H54 (cell line): ENCODE measurements at regions not wholly inside any gene's neighbourhood (a gene's known extent, or its start where the extent isn't known, plus 50 kb on each side); places are given as distances from the start of the nearest gene placed in this dataset.
"Not testable (repeated sequence)": the region's sequence is repeated elsewhere in the genome, so short reads cannot be mapped to it uniquely, and the experiment has no call there.

Experiments used
- DNase-seq: peaks from one replicate; pipeline ENCODE4 v3.0.0; 2011; ENCODE audit warnings: low spot score, mixed read lengths; ENCODE audit not compliant: insufficient read length
- FAIRE-seq: peaks from 3 replicates; lab custom pipeline; 2011; peaks lifted over from hg19 to GRCh38; lab: Jason Lieb, UNC
- POLR2A ChIP-seq: IDR thresholded peaks from 2 replicates; pipeline ENCODE4 v1.6.1; 2011; ENCODE audit warnings: low read depth, mild to moderate bottlenecking, low read length

- no peak for FAIRE-seq
- TF ChIP-seq POLR2A: no peak
- DNase-seq: no peak
These were observed 71.1 kb upstream of the HSPB3 start for GRCh38 chr5:54384356-54384933.

DNA sequence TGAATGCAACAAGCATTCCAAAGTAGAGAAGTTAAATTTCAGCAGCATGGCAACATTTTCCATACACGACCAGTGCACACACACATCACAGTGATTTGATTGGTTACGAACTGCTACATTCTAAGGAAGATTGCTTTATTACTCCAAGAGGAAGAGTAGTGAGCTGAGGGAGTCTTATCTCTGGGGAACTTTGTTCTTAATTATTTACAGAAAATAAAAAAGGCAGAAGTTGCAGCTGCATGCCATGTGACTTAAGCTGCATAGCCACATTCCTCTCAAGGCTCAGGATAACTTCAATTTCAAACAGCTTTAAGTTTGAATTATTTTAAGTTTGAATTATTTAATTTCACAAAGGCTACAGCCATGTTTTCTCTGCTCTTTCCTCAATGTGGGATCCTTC lies 71.6 kb upstream of the HSPB3 start:
- no peak for TF ChIP-seq POLR2A
- FAIRE-seq (no peak), DNase-seq (no peak)

GRCh38 chr5:54383225-54383901 lies 72.1 kb upstream of the HSPB3 start:
- DNase-seq (no peak), FAIRE-seq (no peak)
- TF ChIP-seq POLR2A: no peak

DNA sequence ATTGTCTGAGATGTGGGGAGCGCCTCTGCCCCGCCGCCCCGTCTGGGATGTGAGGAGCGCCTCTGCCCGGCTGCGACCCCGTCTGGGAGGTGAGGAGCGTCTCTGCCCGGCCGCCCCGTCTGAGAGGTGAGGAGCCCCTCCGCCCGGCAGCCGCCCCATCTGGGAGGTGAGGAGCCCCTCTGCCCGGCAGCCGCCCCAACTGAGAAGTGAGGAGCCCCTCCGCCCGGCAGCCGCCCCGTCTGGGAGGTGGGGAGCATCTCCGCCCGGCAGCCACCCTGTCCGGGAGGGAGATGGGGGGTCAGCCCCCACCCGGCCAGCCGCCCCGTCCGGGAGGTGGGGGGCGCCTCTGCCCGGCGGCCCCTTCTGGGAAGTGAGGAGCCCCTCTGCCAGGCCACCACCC lies 70.9 kb upstream of the ARL15 start:
- FAIRE-seq, DNase-seq: not testable (repeated sequence)

GRCh38 chr5:54379590-54379989 lies 69.2 kb upstream of the ARL15 start:
- FAIRE-seq (no peak), DNase-seq (no peak)
- no peak for TF ChIP-seq POLR2A

DNA sequence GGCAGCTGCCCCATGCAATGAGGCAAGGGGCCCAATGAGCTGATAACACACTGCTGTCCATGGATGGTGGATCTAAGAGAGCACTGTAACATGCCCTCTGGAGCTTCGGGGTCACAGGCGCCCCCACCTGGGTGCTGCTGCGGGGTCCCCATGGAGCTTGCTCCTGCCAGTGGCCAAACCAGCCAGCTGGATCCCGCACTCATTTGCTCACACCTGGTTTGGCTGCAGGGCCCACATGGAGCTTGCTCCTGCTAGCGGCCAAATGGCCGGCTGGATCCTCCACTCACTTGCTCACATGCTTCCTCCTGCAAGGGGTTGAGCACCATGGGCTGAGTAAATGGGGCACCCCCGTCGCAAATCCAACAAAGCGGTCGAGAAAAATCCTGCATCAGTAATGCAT lies 68.3 kb upstream of the ARL15 start:
- DNase-seq (no peak), FAIRE-seq (no peak)
- TF ChIP-seq POLR2A: no peak

GRCh38 chr5:54377339-54377738 lies 67.0 kb upstream of the ARL15 start:
- FAIRE-seq, DNase-seq: not testable (repeated sequence)

DNA sequence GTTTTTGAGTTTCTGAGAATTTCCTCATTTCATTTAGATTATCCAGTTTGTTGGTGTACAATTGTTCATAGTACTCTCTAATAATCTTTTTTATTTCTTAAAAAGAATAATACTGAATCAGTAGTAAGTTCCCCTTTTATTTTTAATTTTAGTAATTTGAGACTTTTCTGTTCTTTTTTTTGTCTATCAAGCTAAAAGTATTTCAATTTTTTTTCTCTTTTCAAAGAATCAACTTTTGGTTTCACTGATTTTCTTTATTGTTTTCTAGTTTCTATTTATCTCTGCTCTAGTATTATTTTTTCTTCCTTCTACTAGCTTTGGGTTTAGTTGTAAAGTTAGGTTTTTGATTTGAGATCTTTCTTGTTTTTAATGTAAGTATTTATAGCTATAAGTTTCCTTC lies 60.6 kb upstream of the ARL15 start:
- DNase-seq (no peak), FAIRE-seq (no peak)
- TF ChIP-seq POLR2A: no peak

- TF ChIP-seq POLR2A: no peak
- FAIRE-seq: no peak
- DNase-seq: no peak
These were observed 57.5 kb upstream of the ARL15 start for GRCh38 chr5:54367844-54368243.

- DNase-seq: no peak
- FAIRE-seq: no peak
- TF ChIP-seq POLR2A: no peak
These were observed 56.3 kb upstream of the ARL15 start for GRCh38 chr5:54366707-54367106.

DNA sequence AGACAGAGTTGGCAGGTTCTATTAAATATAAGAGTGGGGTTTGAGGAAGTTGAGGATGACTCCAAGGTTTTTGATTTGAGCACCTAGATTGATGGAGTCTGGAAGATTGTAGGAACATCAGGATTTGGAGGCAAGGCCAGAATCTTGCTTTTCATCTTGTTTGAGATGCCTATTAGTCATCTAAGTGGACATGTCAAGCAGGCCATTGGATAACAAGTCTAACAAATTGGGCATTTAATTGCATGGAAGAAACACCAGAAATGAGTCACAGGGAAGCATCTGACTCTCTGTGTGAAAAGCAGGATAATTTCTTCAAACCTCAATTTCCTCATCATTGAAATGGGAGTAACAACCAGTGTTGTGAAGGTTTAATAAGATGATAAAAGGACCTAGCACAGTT lies 53.3 kb upstream of the ARL15 start:
- DNase-seq: no peak
- no peak for TF ChIP-seq POLR2A
- no peak for FAIRE-seq

- no peak for DNase-seq
- no peak for TF ChIP-seq POLR2A
- no peak for FAIRE-seq
These were observed 52.7 kb upstream of the ARL15 start for GRCh38 chr5:54362992-54363625.

DNA sequence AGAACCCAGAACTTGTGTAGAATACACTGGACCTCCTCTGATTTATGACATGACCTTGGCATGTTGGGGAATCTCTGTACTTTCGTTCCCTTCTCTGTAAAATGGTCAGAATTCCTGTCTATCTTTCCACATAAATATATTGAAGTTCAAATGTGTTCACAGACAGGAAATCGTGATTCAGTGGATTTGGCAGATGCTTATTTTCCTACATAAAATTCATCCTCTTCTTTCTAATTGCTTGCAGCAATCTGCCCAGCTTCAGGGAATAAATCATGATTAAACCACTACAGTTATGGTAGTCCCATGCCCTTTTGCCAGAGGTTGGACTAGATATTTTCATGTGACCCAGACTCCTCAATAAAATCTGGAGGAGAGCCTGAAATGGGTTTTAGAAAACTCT lies 52.1 kb upstream of the ARL15 start:
- FAIRE-seq (no peak), DNase-seq (no peak)
- no peak for TF ChIP-seq POLR2A

GRCh38 chr5:54361691-54362411 lies 51.5 kb upstream of the ARL15 start:
- TF ChIP-seq POLR2A: no peak
- FAIRE-seq: no peak
- no peak for DNase-seq

- TF ChIP-seq POLR2A: no peak
- DNase-seq: no peak
- no peak for FAIRE-seq
These were observed 50.7 kb upstream of the ARL15 start for GRCh38 chr5:54360925-54361662.
